NCI-H187 treated with DMSO at 0.1 percent for 48 hours (cell line): ENCODE measurements at regions not wholly inside any gene's neighbourhood (a gene's known extent, or its start where the extent isn't known, plus 50 kb on each side); places are given as distances from the start of the nearest gene placed in this dataset.

ENCODE experiments used
- DNase-seq: peaks from one replicate; lab custom pipeline; 2025; lab: John Stamatoyannopoulos, UW

- DNase-seq: no peak
Observed at GRCh38 chr12:127223731-127224130, 1043.2 kb upstream of the TMEM132C start.

GRCh38 chr12:127230843-127231260, 1036.1 kb upstream of the TMEM132C start:
- DNase-seq: no peak

GRCh38 chr12:127231371-127231770, 1035.6 kb upstream of the TMEM132C start:
- DNase-seq: no peak

DNA sequence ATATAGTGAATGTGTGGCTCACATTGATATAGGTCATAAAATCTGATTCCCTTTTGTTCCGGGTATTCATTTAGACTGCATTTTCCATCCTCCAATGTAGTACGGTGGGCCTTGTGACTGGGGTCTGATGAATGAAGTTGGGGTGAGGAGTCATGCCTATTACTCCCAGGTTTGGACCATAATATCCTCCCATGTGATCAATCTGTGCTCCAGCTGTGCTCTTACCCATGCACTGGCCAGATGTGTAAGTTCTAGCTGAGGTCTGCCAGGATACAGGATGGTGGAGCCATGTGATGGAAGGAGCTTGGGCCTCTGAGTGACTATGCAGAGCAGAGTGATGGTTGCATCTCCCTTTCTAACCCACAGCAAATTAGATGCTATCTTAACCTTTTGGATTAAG, 1034.0 kb upstream of the TMEM132C start:
- DNase-seq: no peak

DNA sequence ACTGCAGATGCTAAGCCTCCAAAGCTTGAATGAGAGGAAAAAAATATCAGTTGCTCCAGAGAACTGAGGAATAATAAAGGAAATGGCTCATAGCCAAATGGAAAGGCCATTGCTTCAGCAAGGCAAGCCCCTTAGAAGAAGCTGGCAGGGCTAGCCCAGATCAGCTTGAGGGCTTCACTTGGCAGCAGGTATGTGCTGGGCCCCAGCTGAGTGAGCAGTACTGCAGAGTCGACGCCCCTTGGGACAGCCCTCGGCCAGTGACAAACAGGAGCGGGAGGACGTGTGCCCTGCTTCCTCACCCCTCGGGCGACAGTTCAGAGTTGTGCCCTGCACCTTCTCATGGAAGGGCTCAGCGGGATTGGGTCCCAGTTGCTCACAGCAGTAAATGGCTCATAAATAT, 1031.2 kb upstream of the TMEM132C start:
- no peak for DNase-seq

DNA sequence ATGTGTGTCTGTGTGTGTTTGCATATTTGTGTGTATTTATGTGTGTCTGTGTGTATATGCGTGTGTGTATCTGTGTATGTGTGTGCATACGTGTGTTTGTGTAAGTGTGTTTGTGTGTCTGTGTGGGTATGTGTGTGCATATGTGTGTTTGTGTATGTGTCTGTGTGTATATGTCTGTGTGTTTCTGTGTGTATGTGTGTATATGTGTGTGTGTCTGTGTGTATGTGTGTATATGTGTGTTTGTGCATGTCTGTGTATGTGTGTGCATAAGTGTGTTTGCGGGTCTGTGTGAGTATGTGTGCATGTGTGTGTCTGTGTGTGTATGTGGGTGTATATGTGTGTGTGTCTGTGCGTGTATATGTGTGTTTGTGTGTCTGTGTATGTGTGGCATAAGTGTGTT, 1030.5 kb upstream of the TMEM132C start:
- DNase-seq: no peak

DNA sequence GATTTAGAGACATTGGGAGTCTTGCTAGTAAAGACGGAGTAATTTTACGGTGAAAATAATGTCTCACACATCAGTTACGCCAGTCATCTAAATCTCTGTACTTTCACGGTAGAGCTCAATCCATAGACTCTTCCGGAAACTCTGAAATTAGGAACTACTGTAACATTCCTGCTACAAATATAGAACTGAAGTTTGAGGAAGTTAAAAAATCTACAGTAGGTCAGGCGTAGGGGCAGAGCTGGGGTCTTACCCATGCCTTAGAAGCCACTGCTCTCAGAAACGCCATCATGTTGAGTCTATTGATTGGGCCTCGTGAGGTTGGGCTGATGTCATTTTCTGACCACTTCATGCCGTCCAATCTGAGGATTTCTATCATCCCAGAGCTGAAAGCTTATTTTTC, 1029.8 kb upstream of the TMEM132C start:
- DNase-seq: no peak

DNA sequence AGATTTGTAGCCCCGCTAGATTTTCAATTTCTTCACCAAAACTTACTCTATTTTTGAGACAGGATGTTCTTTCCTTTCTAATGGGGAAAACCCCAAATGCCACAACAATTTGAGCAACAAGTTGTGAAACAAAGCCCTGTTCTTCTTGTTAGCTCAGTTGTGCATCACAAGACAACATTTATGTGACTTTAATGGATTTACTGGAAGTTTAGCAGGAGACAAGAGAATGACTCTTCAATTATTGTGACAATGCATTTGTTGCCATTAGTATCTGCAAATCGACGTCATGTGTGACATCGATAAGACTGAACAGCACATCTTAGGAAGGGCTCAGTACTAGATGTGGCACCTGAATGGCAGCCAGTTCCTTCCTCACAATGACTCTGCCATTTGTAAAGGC, 1028.9 kb upstream of the TMEM132C start:
- no peak for DNase-seq

GRCh38 chr12:127239781-127240180, 1027.2 kb upstream of the TMEM132C start:
- no peak for DNase-seq

DNA sequence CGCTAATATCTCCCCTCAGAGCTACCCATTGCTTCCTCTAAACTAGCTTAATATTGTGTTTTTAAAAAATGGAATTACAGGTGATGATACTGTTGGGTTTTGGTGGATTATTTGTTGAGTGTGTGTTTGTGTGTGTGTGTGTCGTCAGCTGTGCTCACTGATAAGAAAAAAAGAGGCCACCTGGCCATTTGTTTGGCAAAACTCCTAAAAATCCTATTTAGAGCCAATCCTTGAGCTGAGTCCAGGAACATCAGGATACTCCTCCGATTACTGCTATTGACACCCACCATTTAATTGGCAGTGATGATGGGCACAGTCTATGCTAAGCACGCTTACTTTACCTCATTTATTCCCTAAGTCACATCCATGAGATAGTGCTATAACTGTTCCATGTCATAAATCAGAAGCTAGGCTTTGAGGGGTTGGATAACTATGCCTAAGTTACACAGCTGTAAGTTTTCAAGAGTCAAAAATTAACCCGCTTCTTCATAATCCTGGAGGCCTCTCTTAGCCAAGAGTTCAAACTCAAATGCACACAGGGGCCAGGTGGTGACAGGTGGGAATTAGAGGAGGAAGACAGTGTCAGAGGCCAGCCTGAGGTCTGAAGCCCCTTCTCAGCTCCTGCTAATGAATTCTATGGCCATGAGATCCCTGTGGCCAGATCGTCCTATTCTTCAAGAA, 1026.6 kb upstream of the TMEM132C start:
- no peak for DNase-seq

- no peak for DNase-seq
Observed at GRCh38 chr12:127241072-127241817, 1025.7 kb upstream of the TMEM132C start.

DNA sequence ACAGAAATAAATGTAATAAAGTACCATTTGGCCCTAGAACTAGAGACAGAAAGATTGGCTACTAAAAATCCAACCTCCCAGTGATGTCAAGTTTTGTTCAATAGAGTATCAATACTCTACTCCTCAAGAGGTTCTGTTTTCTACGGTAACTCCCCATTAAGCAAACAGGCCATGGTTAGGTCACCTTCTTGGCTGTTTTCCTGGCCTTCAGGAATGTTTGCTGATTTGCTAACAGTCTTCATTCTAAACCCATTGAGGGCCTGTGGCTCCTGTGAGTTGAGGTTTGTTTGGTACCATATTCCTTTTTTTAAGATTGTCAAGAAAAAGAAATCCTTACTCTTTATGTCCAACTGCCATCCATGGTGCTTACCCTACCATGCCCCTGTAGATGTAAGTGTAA, 1022.0 kb upstream of the TMEM132C start:
- no peak for DNase-seq

GRCh38 chr12:127245437-127245836, 1021.5 kb upstream of the TMEM132C start:
- no peak for DNase-seq

GRCh38 chr12:127247937-127248336, 1019.0 kb upstream of the TMEM132C start:
- DNase-seq: no peak

DNA sequence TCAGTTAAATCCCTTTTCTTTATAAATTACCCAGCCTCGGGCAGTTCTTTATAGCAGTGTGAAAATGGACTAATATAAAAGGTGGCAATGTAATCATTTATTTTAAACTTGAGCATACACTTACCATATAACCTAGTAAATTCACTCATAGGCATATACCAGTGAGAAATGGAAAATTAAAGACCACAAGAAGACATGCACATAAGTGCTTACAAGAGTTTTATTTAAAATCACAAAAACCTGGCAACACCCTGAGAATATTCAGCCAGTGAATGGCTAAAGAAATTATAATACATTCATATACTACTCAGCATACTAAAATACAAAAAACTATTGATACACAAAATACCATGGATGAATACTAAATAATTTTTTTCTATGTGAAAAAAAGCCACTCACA, 1017.5 kb upstream of the TMEM132C start:
- DNase-seq: no peak

- no peak for DNase-seq
Observed at GRCh38 chr12:127253797-127254327, 1013.1 kb upstream of the TMEM132C start.

DNA sequence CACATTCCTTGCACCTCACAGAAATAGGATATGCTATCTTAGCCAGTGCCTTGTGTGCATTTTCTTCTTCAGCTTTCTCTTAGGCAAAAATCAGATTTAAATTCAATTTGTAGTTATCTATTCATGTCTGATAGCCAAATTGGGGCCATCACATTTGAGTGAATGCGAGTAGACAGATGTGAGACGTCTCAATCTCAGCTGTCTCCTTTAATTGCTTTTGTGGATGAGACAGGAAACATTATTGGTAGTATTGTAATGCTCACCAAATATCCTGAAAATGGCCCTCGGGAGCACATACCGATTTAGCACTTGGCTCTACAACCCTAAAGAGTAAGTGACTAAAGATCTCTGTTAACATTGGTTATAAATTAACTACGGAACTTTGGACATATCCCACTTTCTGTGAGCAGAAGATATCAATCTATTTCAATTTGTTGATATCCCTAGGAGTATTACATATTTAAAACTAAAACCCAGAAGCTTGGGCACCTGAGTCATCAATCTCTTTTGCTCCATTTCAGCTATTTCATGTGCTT, 1012.5 kb upstream of the TMEM132C start:
- no peak for DNase-seq

GRCh38 chr12:127257366-127257935, 1009.5 kb upstream of the TMEM132C start:
- DNase-seq: no peak

DNA sequence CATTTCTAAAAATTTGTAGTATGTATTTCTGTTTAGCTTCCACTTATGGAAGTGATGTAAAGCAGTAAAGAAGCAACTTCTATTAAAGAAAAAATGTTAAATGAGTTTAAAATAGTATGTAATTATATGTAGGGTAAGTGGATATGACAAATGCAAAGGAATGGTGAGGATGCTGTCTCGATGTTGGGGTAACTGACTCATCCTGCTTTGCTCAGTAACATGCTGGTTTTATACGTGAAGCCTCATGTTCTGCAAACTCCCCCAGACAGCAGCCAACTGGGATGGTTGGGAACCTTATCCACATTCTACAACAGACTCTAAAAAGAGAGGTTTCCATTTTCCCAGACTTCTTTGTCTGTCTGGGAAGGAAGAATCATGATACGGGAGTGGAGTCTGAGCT, 1006.4 kb upstream of the TMEM132C start:
- DNase-seq: no peak

DNA sequence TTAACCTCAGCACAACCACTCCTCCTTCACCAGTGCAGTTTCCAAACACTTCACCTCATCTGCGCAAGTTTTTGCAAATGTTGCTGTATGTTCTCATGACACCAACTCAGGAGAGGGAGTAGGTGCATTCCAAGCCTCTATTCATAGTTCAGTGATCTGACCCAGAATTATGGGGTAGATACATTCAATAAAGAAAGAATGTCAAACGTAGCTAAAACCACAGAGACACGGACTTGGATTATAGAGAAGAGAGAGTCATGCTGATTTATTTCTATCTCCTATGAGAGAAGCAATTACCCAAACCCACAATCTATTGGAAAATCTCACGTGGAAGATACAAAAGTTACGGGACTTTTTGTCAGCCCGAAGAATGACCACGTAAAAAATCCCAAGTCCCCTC, 1006.0 kb upstream of the TMEM132C start:
- DNase-seq: no peak

GRCh38 chr12:127262615-127263014, 1004.4 kb upstream of the TMEM132C start:
- no peak for DNase-seq

GRCh38 chr12:127263621-127264020, 1003.3 kb upstream of the TMEM132C start:
- no peak for DNase-seq

DNA sequence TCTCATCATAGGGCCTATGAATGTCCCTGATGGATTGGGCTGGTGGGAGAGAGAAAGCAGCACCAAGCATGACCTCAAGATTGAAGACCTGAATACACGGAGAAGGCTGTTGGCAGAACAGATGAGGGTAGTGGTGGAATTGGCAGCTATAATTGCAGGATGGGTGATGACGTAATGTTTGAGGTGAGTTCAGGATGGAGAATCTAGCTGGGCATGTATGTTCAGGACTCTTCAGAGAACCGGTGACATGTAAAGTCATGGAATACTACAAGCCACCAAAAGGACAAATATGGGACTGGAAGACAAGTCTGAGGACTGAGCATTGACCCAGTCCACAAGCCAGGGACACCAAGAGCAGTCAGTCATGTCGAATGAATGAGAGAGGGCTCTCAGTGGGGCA, 999.8 kb upstream of the TMEM132C start:
- DNase-seq: no peak
